ENCODE measurements at regions not wholly inside any gene's neighbourhood (a gene's known extent, or its start where the extent isn't known, plus 50 kb on each side); places are given as distances from the start of the nearest gene placed in this dataset.

GRCh38 chr21:35579520-35580293 lies 480.6 kb downstream of the SETD4 start:
- intact Hi-C loops (cut with micrococcal nuclease): no loop called here
- no TSS peak for BruUV-seq (replicated peaks)
- H3K4me1 ChIP-seq (ENCODE audit: control insufficient read depth, extremely low read depth, insufficient read depth, low read length): no peaks in the 10 kb centered on the region
- no peak overlapping the region for H2AFZ ChIP-seq (ENCODE audit: low read depth, low read length)
- no peak overlapping the region for H3K4me2 ChIP-seq (ENCODE audit: insufficient read depth, low read length)
- ChIA-PET CTCF (interaction anchor here (1.0 kb wide), 1 partner anchor 13 kb away, joined by 3 read pairs; no protein-coding TSS in a partner anchor), POLR2A (no interaction called here)
- dilution Hi-C loops (cut with MboI; ENCODE audit: extremely low pct_ligation_motif_present, low sequenced_read_pairs): no loop called here
- H3K27ac ChIP-seq (ENCODE audit: insufficient read depth, low read depth, low read length): no peak overlapping the region
- DNase-seq (ENCODE audit: low read depth, low spot score) (no peak), FAIRE-seq (no peak)
- H3K9me1 ChIP-seq (replicated peaks; ENCODE audit: control insufficient read depth, extremely low read depth, insufficient read depth, low read length): no peaks in the 10 kb centered on the region
- TF ChIP-seq EZH2 (IDR thresholded peaks at IDR 0.05; ENCODE audit: borderline replicate concordance, low read depth, low read length, severe bottlenecking) (no peak), FOS (IDR thresholded peaks at IDR 0.05; ENCODE audit: borderline replicate concordance, insufficient read depth, low read length) (no peak), JUN (IDR thresholded peaks at IDR 0.05; ENCODE audit: borderline replicate concordance, insufficient read depth, insufficient read length, low read depth) (no peak), POLR2A (IDR thresholded peaks at IDR 0.05; ENCODE audit: low read depth, low read length) (no peak), MAX (IDR thresholded peaks at IDR 0.05; ENCODE audit: insufficient read depth, insufficient read length) (no peak), MYC (IDR thresholded peaks at IDR 0.05; ENCODE audit: low read depth, low read length) (no peak), POLR2AphosphoS5 (IDR thresholded peaks at IDR 0.05; ENCODE audit: insufficient read depth, low read depth, low read length) (no peak), GATA2 (IDR thresholded peaks at IDR 0.05; ENCODE audit: insufficient read depth, insufficient read length, low read depth, low read length) (no peak), CTCF (IDR thresholded peaks at IDR 0.05; ENCODE audit: extremely low read depth in 1 of 2, insufficient read depth in 1 of 2, low read depth in 1 of 2, low read length in 2 of 2) (no peak)
- H3K9me3 ChIP-seq (replicated peaks; ENCODE audit: control insufficient read depth, insufficient read depth, low read length): no peaks in the 10 kb centered on the region
- peaks cover 11 to 28% of the 10 kb centered on the region in 2 experiments for H3K27me3 ChIP-seq (ENCODE audit: control insufficient read depth in 2 of 2, insufficient read depth in 2 of 2, low read length in 2 of 2)
- H3K9ac ChIP-seq (replicated peaks; ENCODE audit: extremely low read depth, insufficient read depth, low read length): no peak overlapping the region
- H3K36me3 ChIP-seq (ENCODE audit: control insufficient read depth in 2 of 2, extremely low read depth in 1 of 2, insufficient read depth in 2 of 2, low read length in 2 of 2): no peaks in the 10 kb centered on the region
- H3K79me2 ChIP-seq (ENCODE audit: control insufficient read depth, insufficient read depth, low read length): no peaks in the 10 kb centered on the region
- H3K4me3 ChIP-seq (replicated peaks in 1 of 3; ENCODE audit: insufficient read depth in 1 of 3, low read depth in 1 of 3, low read length in 3 of 3): no peak overlapping the region
- no peaks in the 10 kb centered on the region for H4K20me1 ChIP-seq (replicated peaks; ENCODE audit: control insufficient read depth, extremely low read depth, insufficient read depth, low read length)

Data from endothelial cell of umbilical vein (primary cell).